Pons (tissue), 1 donor: ENCODE measurements at regions not wholly inside any gene's neighbourhood (a gene's known extent, or its start where the extent isn't known, plus 50 kb on each side); places are given as distances from the start of the nearest gene placed in this dataset.

ENCODE experiments used
- DNase-seq: peaks from one replicate; pipeline ENCODE4 v3.0.0-alpha.2; 2016; ENCODE audit warnings: low spot score

- DNase-seq, result peak; percentile 92
These were observed 49.7 kb upstream of the ATF3 start for GRCh38 chr1:212558693-212559480.
